Colonic mucosa (tissue), 4 donors: ENCODE measurements at regions not wholly inside any gene's neighbourhood (a gene's known extent, or its start where the extent isn't known, plus 50 kb on each side); places are given as distances from the start of the nearest gene placed in this dataset.

Source experiments
- DNase-seq: peaks from one replicate; pipeline ENCODE4 v3.0.0-alpha.2; 2020
- H3K27ac ChIP-seq: fragments of 200-600 bp; one replicate; pipeline ENCODE4 v1.8.0; 2021
- H3K27me3 ChIP-seq: fragments of 200-600 bp; one replicate; pipeline ENCODE4 v1.8.0; 2021
- H3K36me3 ChIP-seq: fragments of 200-600 bp; one replicate; pipeline ENCODE4 v1.8.0; 2021
- H3K4me1 ChIP-seq: fragments of 200-600 bp; one replicate; pipeline ENCODE4 v1.8.0; 2021; ENCODE audit warnings: mild to moderate bottlenecking
- H3K4me3 ChIP-seq: fragments of 200-600 bp; one replicate; pipeline ENCODE4 v1.8.0; 2021
- H3K9ac ChIP-seq, 2 donors: one replicate each; pipeline ENCODE4 v1.7.0; 2013; ENCODE audit warnings: control low read depth in 2 of 2, low read depth in 2 of 2, low read length in 2 of 2
- H3K9me3 ChIP-seq: fragments of 200-600 bp; one replicate; pipeline ENCODE4 v1.8.0; 2021
- intact Hi-C: fragments of 100-400 bp; cut with DNase I; formaldehyde crosslinking; loops from one replicate; pipeline ENCODE4 v1.14.1; 2022
- TF ChIP-seq, protein P1 (sequence below): fragments of 200-600 bp; IDR thresholded peaks from one replicate; pipeline ENCODE4 v1.8.0; 2022; ENCODE audit warnings: antibody characterized with exemption, mild to moderate bottlenecking
- donor health status: healthy.
- donor health status: DM: no; HTN: no; CAD: no.
- donor health status: DM: no; HTN: no; CAD: no.

- Histone ChIP-seq H3K9me3 (no peaks in the 10 kb centered on the region), H3K9ac (no peak overlapping the region), H3K27me3 (no peaks in the 10 kb centered on the region), H3K36me3 (no peaks in the 10 kb centered on the region), H3K27ac (no peak overlapping the region), H3K4me1 (no peaks in the 10 kb centered on the region), H3K4me3 (no peak overlapping the region)
- no peak for DNase-seq
- TF ChIP-seq, protein P1, sequence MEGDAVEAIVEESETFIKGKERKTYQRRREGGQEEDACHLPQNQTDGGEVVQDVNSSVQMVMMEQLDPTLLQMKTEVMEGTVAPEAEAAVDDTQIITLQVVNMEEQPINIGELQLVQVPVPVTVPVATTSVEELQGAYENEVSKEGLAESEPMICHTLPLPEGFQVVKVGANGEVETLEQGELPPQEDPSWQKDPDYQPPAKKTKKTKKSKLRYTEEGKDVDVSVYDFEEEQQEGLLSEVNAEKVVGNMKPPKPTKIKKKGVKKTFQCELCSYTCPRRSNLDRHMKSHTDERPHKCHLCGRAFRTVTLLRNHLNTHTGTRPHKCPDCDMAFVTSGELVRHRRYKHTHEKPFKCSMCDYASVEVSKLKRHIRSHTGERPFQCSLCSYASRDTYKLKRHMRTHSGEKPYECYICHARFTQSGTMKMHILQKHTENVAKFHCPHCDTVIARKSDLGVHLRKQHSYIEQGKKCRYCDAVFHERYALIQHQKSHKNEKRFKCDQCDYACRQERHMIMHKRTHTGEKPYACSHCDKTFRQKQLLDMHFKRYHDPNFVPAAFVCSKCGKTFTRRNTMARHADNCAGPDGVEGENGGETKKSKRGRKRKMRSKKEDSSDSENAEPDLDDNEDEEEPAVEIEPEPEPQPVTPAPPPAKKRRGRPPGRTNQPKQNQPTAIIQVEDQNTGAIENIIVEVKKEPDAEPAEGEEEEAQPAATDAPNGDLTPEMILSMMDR: no peak
- intact Hi-C loops: no loop called here
Measured at GRCh38 chr2:40652155-40652554, 200.3 kb upstream of the SLC8A1 start.

DNA sequence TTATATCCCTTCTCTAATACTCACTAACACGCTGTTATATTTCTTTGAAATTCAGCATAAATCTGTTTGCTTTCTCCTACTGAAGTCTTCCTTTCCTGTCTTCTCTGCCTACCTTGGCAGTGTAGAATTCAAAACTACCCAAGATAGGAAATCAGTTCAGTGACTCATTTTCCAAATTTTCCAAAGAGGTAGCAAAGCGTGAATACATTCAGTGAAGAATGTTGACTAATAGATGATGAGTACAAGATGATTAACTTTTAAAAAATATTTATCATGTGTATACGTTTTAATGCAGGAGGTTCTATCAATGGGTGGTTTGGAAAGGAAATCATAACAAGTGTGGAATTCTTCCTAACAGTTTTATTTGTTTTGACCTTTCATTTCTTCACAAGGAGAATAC, 201.9 kb upstream of the SLC8A1 start:
- intact Hi-C loops: no loop called here
- Histone ChIP-seq H3K27me3 (no peaks in the 10 kb centered on the region), H3K4me3 (no peak overlapping the region), H3K4me1 (no peaks in the 10 kb centered on the region), H3K27ac (no peak overlapping the region), H3K9me3 (no peaks in the 10 kb centered on the region), H3K9ac (no peak overlapping the region), H3K36me3 (no peaks in the 10 kb centered on the region)
- TF ChIP-seq, protein P1: no peak
- no peak for DNase-seq

GRCh38 chr2:40654346-40654745, 202.5 kb upstream of the SLC8A1 start:
- DNase-seq: no peak
- H3K27ac ChIP-seq: no peak overlapping the region

DNA sequence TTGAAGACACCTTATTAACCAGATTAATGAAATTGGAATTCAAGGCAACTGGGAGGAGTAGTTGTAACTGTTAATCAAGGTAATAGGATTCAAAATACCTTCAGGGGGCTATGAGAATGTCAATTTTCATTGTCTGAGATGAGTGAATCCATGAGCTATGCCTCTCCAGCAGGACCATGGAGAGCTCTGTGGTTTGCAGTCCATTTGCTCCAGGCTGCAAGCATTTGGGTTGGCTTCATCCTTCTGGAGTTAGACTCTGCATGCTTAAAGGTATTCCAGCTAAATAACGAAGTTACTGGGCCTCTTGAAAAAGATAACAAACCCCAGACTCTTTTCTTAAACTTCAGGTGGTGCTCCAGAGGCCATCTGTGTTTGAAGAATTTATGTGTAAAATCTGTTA, 207.1 kb upstream of the SLC8A1 start:
- no peaks in the 10 kb centered on the region for H3K36me3 ChIP-seq

More at GRCh38 chr2:40654346-40654745, 202.5 kb upstream of the SLC8A1 start:
- Histone ChIP-seq H3K9ac (no peak overlapping the region), H3K4me1 (no peaks in the 10 kb centered on the region), H3K9me3 (no peaks in the 10 kb centered on the region), H3K27me3 (no peaks in the 10 kb centered on the region), H3K4me3 (no peak overlapping the region), H3K36me3 (no peaks in the 10 kb centered on the region)
- TF ChIP-seq, protein P1: no peak
- intact Hi-C loops: no loop called here

GRCh38 chr2:40665493-40666232, 213.8 kb upstream of the SLC8A1 start:
- H3K9me3 ChIP-seq: no peaks in the 10 kb centered on the region
- no peak overlapping the region for H3K27ac ChIP-seq
- TF ChIP-seq, protein P1: no peak
- no peak for DNase-seq
- H3K9ac ChIP-seq: no peak overlapping the region
- no peaks in the 10 kb centered on the region for H3K4me1 ChIP-seq
- H3K36me3 ChIP-seq: no peaks in the 10 kb centered on the region
- H3K27me3 ChIP-seq: no peaks in the 10 kb centered on the region
- H3K4me3 ChIP-seq: no peak overlapping the region
- intact Hi-C loops: no loop called here

More for the DNA sequence above, 207.1 kb upstream of the SLC8A1 start:
- TF ChIP-seq, protein P1: no peak
- no peak overlapping the region for H3K27ac ChIP-seq
- no peak for DNase-seq
- H3K9me3 ChIP-seq: no peaks in the 10 kb centered on the region
- no peak overlapping the region for H3K4me3 ChIP-seq
- H3K4me1 ChIP-seq: no peaks in the 10 kb centered on the region
- intact Hi-C loops: no loop called here
- H3K27me3 ChIP-seq: no peaks in the 10 kb centered on the region
- no peak overlapping the region for H3K9ac ChIP-seq
